Nephron (organoid): ENCODE measurements at regions not wholly inside any gene's neighbourhood (a gene's known extent, or its start where the extent isn't known, plus 50 kb on each side); places are given as distances from the start of the nearest gene placed in this dataset.
"Not testable (repeated sequence)": the region's sequence is repeated elsewhere in the genome, so short reads cannot be mapped to it uniquely, and the experiment has no call there.

ENCODE experiments used
- H3K27ac Mint-ChIP-seq, 3 experiments: 2 replicates each; pipeline ENCODE4 v1.8.0; 2020; ENCODE audit warnings: mixed read lengths in 3 of 3, mild to moderate bottlenecking in 2 of 3, moderate library complexity in 1 of 3
- H3K27me3 Mint-ChIP-seq: 2 replicates; pipeline ENCODE4 v1.8.0; 2021; ENCODE audit warnings: low read depth, mild to moderate bottlenecking, moderate library complexity, mixed read lengths
- H3K36me3 Mint-ChIP-seq: 2 replicates; pipeline ENCODE4 v1.8.0; 2020; ENCODE audit warnings: low read depth, mixed read lengths
- H3K4me1 Mint-ChIP-seq: 2 replicates; pipeline ENCODE4 v1.8.0; 2020; ENCODE audit warnings: mixed read lengths
- H3K4me3 Mint-ChIP-seq, 3 experiments: 2 replicates each; pipeline ENCODE4 v1.8.0; 2020; ENCODE audit warnings: mild to moderate bottlenecking in 3 of 3, mixed read lengths in 3 of 3, moderate library complexity in 2 of 3
- H3K9me3 Mint-ChIP-seq: 2 replicates; pipeline ENCODE4 v1.8.0; 2020; ENCODE audit warnings: mixed read lengths
- CTCF ChIP-seq, 3 experiments: fragments of 200-600 bp; sonication (generic); IDR thresholded peaks; one replicate each; pipeline ENCODE4 v1.5.0; 2021; ENCODE audit warnings: antibody characterized with exemption in 3 of 3; ENCODE audit not compliant: unreplicated experiment in 3 of 3

GRCh38 chr6:3672339-3672738, 79.2 kb downstream of the PXDC1 start:
- H3K27me3 Mint-ChIP-seq, H3K4me3 Mint-ChIP-seq: not testable (repeated sequence)
- peaks cover 58% of the 10 kb centered on the region for H3K9me3 Mint-ChIP-seq

GRCh38 chr6:3671382-3671781, 80.1 kb downstream of the PXDC1 start:
- no peaks in the 10 kb centered on the region for H3K27me3 Mint-ChIP-seq
- no peak overlapping the region for H3K27ac Mint-ChIP-seq
- peaks cover 52% of the 10 kb centered on the region for H3K9me3 Mint-ChIP-seq
- TF ChIP-seq CTCF (IDR thresholded peaks at IDR 0.05; ENCODE audit: unreplicated experiment in 3 of 3): no peak
- H3K4me3 Mint-ChIP-seq: no peak overlapping the region
- H3K4me1 Mint-ChIP-seq: no peaks in the 10 kb centered on the region
- H3K36me3 Mint-ChIP-seq: peaks cover 11% of the 10 kb centered on the region

More at GRCh38 chr6:3672339-3672738, 79.2 kb downstream of the PXDC1 start:
- H3K27ac Mint-ChIP-seq, H3K4me1 Mint-ChIP-seq: not testable (repeated sequence)
- H3K36me3 Mint-ChIP-seq: peaks cover 12% of the 10 kb centered on the region

GRCh38 chr6:3670356-3670755, 81.2 kb downstream of the PXDC1 start:
- Mint-ChIP-seq H3K9me3 (peaks cover 47% of the 10 kb centered on the region), H3K4me1 (peaks cover 2% of the 10 kb centered on the region), H3K27ac (no peak overlapping the region), H3K36me3 (peaks cover 10% of the 10 kb centered on the region), H3K27me3 (peaks cover 2% of the 10 kb centered on the region), H3K4me3 (no peak overlapping the region)
- TF ChIP-seq CTCF (IDR thresholded peaks at IDR 0.05; ENCODE audit: unreplicated experiment in 3 of 3): no peak

- TF ChIP-seq CTCF (IDR thresholded peaks at IDR 0.05; ENCODE audit: unreplicated experiment in 3 of 3): no peak
- peaks cover 10% of the 10 kb centered on the region for H3K36me3 Mint-ChIP-seq
- H3K9me3 Mint-ChIP-seq: peaks cover 42% of the 10 kb centered on the region
- H3K4me3 Mint-ChIP-seq: no peak overlapping the region
- H3K4me1 Mint-ChIP-seq: peaks cover 7% of the 10 kb centered on the region
- no peak overlapping the region for H3K27ac Mint-ChIP-seq
- H3K27me3 Mint-ChIP-seq: peaks cover 3% of the 10 kb centered on the region
These were observed 81.6 kb downstream of the PXDC1 start for GRCh38 chr6:3669916-3670315.

- Mint-ChIP-seq H3K27me3 (peaks cover 16% of the 10 kb centered on the region), H3K4me3 (no peak overlapping the region), H3K4me1 (peaks cover 15% of the 10 kb centered on the region), H3K9me3 (peaks cover 19% of the 10 kb centered on the region), H3K36me3 (peaks cover 10% of the 10 kb centered on the region), H3K27ac (peak overlapping the region in 2 of 3 experiments; percentile 50 to 69)
- no peak for TF ChIP-seq CTCF (IDR thresholded peaks at IDR 0.05; ENCODE audit: unreplicated experiment in 3 of 3)
These were observed 85.9 kb downstream of the PXDC1 start for GRCh38 chr6:3665608-3666007.

- Mint-ChIP-seq H3K4me1 (peaks cover 15% of the 10 kb centered on the region), H3K4me3 (peak overlapping the region in 1 of 3 experiments; percentile 19), H3K9me3 (peaks cover 19% of the 10 kb centered on the region), H3K27me3 (peaks cover 16% of the 10 kb centered on the region), H3K36me3 (peaks cover 10% of the 10 kb centered on the region), H3K27ac (peak overlapping the region; percentile 9 to 69 (median 50))
- no peak for TF ChIP-seq CTCF (IDR thresholded peaks at IDR 0.05; ENCODE audit: unreplicated experiment in 3 of 3)
These were observed 86.9 kb downstream of the PXDC1 start for GRCh38 chr6:3664625-3665041.
